ENCODE measurements at regions not wholly inside any gene's neighbourhood (a gene's known extent, or its start where the extent isn't known, plus 50 kb on each side); places are given as distances from the start of the nearest gene placed in this dataset.
"Not testable (repeated sequence)": the region's sequence is repeated elsewhere in the genome, so short reads cannot be mapped to it uniquely, and the experiment has no call there.

DNA sequence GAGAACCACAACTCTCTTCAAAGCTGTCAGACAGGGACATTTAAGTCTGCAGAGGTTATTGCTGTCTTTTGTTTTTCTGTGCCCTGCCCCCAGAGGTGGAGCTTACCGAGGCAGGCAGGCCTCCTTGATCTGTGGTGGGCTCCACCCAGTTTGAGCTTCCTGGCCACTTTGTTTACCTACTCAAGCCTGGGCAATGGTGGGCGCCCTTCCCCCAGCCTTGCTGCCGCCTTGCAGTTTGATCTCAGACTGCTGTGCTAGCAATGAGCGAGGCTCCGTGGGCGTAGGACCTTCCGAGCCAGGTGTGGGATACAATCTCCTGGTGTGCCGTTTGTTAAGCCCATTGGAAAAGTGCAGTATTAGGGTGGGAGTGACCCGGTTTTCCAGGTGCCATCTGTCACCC lies 822.1 kb downstream of the KCNMA1 start:
- H3K36me3 Mint-ChIP-seq, H3K4me3 Mint-ChIP-seq, H3K27me3 Mint-ChIP-seq, H3K4me1 Mint-ChIP-seq, H3K27ac Mint-ChIP-seq, H3K9me3 Mint-ChIP-seq: not testable (repeated sequence)

DNA sequence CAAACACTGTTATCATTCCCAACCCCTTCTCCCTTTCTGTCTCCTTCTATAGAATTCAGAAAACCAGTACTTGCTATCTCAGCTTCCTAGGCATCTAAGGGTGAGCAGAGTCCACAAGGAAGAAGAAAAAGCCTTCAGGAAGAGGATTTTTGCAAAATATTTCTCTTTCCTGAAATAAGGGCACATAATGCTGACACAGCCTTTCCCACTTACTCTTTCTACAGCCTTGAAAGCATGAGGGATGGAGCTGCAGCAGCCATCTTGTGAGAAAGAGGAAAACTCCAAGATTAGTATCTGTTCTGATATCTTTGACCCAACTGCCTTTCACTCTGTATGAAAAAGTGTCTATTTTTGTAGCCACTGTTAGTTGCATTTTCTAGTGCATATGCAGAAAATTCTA lies 826.2 kb downstream of the KCNMA1 start:
- Mint-ChIP-seq H3K9me3 (peaks cover 0 to 7% (median 0%) of the 10 kb centered on the region in 3 donors), H3K4me3 (no peak overlapping the region), H3K27ac (no peak overlapping the region)

GRCh38 chr10:76788452-76788811 lies 849.2 kb downstream of the KCNMA1 start:
- Mint-ChIP-seq H3K9me3 (peaks cover 0 to 2% (median 1%) of the 10 kb centered on the region in 3 donors), H3K4me1 (no peaks in the 10 kb centered on the region), H3K27ac (no peak overlapping the region), H3K4me3 (no peak overlapping the region), H3K27me3 (no peaks in the 10 kb centered on the region), H3K36me3 (no peaks in the 10 kb centered on the region)

More for the DNA sequence above, 826.2 kb downstream of the KCNMA1 start:
- Mint-ChIP-seq H3K27me3 (no peaks in the 10 kb centered on the region), H3K4me1 (no peaks in the 10 kb centered on the region), H3K36me3 (no peaks in the 10 kb centered on the region)

DNA sequence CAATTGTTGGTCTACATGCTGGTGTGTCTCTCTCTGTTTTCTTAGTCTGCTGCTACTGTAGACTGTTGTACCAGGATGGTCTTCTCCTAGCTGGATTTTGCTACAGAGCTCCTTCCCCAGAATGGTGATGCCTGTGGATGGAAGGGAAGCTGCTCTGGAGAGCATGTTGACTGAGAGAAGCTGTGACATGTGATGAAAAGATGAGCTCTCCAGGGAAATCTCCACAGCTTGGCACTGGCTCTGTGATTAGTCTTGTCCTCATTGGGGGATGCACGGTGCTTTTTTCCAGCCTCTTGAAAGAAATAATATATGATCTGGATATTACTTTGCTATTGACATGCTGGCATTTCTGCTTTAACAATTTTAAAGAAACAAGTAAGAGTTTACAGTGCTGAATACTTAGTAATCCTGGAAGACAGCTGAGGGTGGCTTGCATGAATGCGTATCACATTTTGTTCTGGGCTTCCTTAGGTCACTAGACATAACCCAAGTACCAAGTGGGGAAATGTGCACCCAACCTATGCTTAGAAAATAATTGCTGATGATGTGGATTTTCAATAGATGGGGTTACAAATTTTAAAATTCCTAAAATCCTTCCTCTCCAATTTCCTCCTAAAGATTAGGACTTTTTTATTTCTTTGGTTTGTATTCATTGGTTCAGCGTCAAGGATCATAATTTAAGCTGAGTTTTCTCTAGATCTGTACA lies 849.7 kb downstream of the KCNMA1 start:
- Mint-ChIP-seq H3K4me3 (no peak overlapping the region), H3K36me3 (no peaks in the 10 kb centered on the region), H3K4me1 (no peaks in the 10 kb centered on the region), H3K27ac (no peak overlapping the region), H3K27me3 (no peaks in the 10 kb centered on the region), H3K9me3 (peaks cover 2 to 4% (median 2%) of the 10 kb centered on the region in 3 donors)

- no peaks in the 10 kb centered on the region for H3K36me3 Mint-ChIP-seq
- peaks cover 2 to 10% (median 3%) of the 10 kb centered on the region in 3 donors for H3K9me3 Mint-ChIP-seq
- H3K27ac Mint-ChIP-seq = no peak overlapping the region
- no peak overlapping the region for H3K4me3 Mint-ChIP-seq
- no peaks in the 10 kb centered on the region for H3K4me1 Mint-ChIP-seq
- no peaks in the 10 kb centered on the region for H3K27me3 Mint-ChIP-seq
Observed at GRCh38 chr10:76786504-76787072, 851.0 kb downstream of the KCNMA1 start.

GRCh38 chr10:76784076-76784475 lies 853.5 kb downstream of the KCNMA1 start:
- Mint-ChIP-seq H3K4me1 (no peaks in the 10 kb centered on the region), H3K4me3 (peak overlapping the region in 1 of 4 donors; percentile 18), H3K27ac (no peak overlapping the region), H3K27me3 (no peaks in the 10 kb centered on the region), H3K36me3 (no peaks in the 10 kb centered on the region), H3K9me3 (peaks cover 2 to 10% (median 2%) of the 10 kb centered on the region in 3 donors)

- Mint-ChIP-seq H3K4me3 (no peak overlapping the region), H3K9me3 (peaks cover 5 to 10% (median 6%) of the 10 kb centered on the region in 3 donors), H3K27ac (no peak overlapping the region), H3K27me3 (no peaks in the 10 kb centered on the region), H3K4me1 (no peaks in the 10 kb centered on the region), H3K36me3 (no peaks in the 10 kb centered on the region)
Observed at GRCh38 chr10:76779796-76780301, 857.8 kb downstream of the KCNMA1 start.

- Mint-ChIP-seq H3K27me3 (no peaks in the 10 kb centered on the region), H3K4me1 (no peaks in the 10 kb centered on the region), H3K4me3 (no peak overlapping the region), H3K27ac (no peak overlapping the region), H3K9me3 (peaks cover 5 to 10% (median 6%) of the 10 kb centered on the region in 3 donors), H3K36me3 (no peaks in the 10 kb centered on the region)
Observed at GRCh38 chr10:76778914-76779795, 858.5 kb downstream of the KCNMA1 start.

DNA sequence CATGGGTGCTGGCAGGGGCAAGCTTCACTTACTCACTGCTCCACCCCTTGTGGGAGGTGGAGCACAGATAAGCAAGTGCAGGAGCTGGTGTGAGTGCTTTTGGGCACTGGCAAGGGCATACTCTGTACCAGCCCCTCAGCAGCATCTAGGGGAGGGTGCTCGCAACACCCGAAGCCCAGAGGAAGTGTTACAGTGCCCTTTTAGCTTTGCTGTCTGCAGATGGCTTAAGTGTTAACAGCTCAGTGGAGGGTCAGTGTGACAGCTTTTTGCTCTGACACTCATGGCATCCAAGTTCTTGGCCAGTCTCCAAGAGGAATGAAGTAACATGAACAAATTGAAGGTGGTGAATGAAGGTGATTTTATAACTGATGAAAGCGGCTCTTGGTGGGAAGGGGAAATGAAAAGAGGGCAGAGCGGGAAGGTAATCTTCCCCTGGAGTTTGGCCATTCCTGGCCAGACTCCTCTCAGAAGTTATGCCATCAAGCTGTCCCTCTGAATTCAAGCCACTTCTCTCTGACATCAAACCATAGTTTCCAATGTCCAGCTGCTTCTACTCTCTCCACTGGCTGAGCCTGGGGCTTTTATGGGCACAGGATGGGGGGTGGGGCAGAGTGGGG lies 862.5 kb downstream of the KCNMA1 start:
- Mint-ChIP-seq H3K4me3 (no peak overlapping the region), H3K36me3 (peaks cover 2% of the 10 kb centered on the region), H3K9me3 (peaks cover 0 to 4% (median 3%) of the 10 kb centered on the region in 3 donors), H3K27ac (peak overlapping the region in 1 of 3 donors; percentile 32), H3K4me1 (no peaks in the 10 kb centered on the region), H3K27me3 (no peaks in the 10 kb centered on the region)

DNA sequence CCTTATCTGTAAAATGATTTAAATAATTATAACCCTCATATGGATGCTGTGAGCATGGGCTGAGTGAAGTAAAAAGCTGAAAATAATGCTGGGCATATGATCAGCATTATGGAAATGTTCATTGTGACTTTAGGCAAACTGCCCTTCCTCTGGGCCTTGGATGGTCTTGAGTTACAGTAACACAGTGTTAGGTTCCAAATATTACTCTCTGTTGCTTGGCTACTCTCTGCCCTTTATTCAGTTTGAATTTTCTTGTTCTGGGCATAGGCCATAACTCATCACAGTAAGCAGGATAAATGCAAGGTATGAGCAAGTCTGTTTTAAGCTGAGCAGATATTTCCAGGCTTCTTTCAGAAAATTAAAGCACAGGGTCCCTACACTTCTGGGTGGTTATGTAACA lies 868.0 kb downstream of the KCNMA1 start:
- Mint-ChIP-seq H3K36me3 (peaks cover 2% of the 10 kb centered on the region), H3K27ac (no peak overlapping the region), H3K9me3 (peaks cover 0 to 4% (median 2%) of the 10 kb centered on the region in 3 donors), H3K27me3 (peaks cover 1% of the 10 kb centered on the region), H3K4me3 (no peak overlapping the region), H3K4me1 (no peaks in the 10 kb centered on the region)

GRCh38 chr10:76769161-76769560 lies 868.4 kb downstream of the KCNMA1 start:
- H3K27me3 Mint-ChIP-seq = peaks cover 1% of the 10 kb centered on the region
- no peak overlapping the region for H3K27ac Mint-ChIP-seq
- H3K4me1 Mint-ChIP-seq = no peaks in the 10 kb centered on the region
- H3K9me3 Mint-ChIP-seq = peaks cover 0 to 4% (median 2%) of the 10 kb centered on the region in 3 donors
- no peak overlapping the region for H3K4me3 Mint-ChIP-seq
- peaks cover 2% of the 10 kb centered on the region for H3K36me3 Mint-ChIP-seq

DNA sequence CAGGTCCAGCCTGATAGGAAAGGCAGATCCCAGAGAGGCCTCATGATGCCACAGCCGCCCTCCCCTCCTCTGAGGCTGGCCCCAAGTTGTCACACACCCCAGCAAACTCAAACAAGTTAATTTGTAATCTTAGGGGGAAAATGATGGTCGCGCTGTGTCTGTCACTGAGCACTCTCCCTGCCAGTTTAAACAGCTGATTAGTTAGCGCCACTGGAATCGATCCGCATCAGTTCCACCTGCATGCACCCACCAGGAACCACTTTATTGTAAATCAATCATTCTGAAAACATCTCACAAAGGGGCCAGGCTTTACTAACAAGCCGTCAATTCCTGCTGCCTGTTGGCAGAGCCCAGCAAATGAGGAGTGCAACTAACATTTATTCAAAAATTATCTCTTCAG lies 870.9 kb downstream of the KCNMA1 start:
- H3K4me3 Mint-ChIP-seq = no peak overlapping the region
- H3K27me3 Mint-ChIP-seq = peaks cover 1% of the 10 kb centered on the region
- no peaks in the 10 kb centered on the region for H3K4me1 Mint-ChIP-seq
- H3K27ac Mint-ChIP-seq = no peak overlapping the region
- H3K9me3 Mint-ChIP-seq = peaks cover 0 to 4% (median 2%) of the 10 kb centered on the region in 3 donors
- H3K36me3 Mint-ChIP-seq = peaks cover 2% of the 10 kb centered on the region

- H3K4me1 Mint-ChIP-seq, H3K27ac Mint-ChIP-seq, H3K9me3 Mint-ChIP-seq, H3K4me3 Mint-ChIP-seq, H3K27me3 Mint-ChIP-seq, H3K36me3 Mint-ChIP-seq: not testable (repeated sequence)
Observed at GRCh38 chr10:76764921-76765320, 872.7 kb downstream of the KCNMA1 start.

- peaks cover 0 to 4% (median 2%) of the 10 kb centered on the region in 3 donors for H3K9me3 Mint-ChIP-seq
- H3K4me3 Mint-ChIP-seq = no peak overlapping the region
- no peaks in the 10 kb centered on the region for H3K36me3 Mint-ChIP-seq
- no peaks in the 10 kb centered on the region for H3K4me1 Mint-ChIP-seq
- peaks cover 4% of the 10 kb centered on the region for H3K27me3 Mint-ChIP-seq
- H3K27ac Mint-ChIP-seq = no peak overlapping the region
Observed at GRCh38 chr10:76764177-76764576, 873.4 kb downstream of the KCNMA1 start.

- Mint-ChIP-seq H3K4me3 (no peak overlapping the region), H3K27ac (no peak overlapping the region), H3K4me1 (no peaks in the 10 kb centered on the region), H3K36me3 (no peaks in the 10 kb centered on the region), H3K9me3 (peaks cover 0 to 4% (median 2%) of the 10 kb centered on the region in 3 donors), H3K27me3 (peaks cover 3% of the 10 kb centered on the region)
Observed at GRCh38 chr10:76763376-76763775, 874.2 kb downstream of the KCNMA1 start.
